Retinal pigment epithelial cell (primary cell): ENCODE measurements at regions not wholly inside any gene's neighbourhood (a gene's known extent, or its start where the extent isn't known, plus 50 kb on each side); places are given as distances from the start of the nearest gene placed in this dataset.
A peak's percentile ranks its signal among the peaks of the same experiment; 100 is the strongest.

Experiments
- DNase-seq: peaks from one replicate; pipeline ENCODE4 v3.0.0-alpha.2; 2010; ENCODE audit warnings: low read depth
- H3K4me3 ChIP-seq: 2 replicates; pipeline ENCODE4 v1.5.1; 2011; ENCODE audit warnings: mild to moderate bottlenecking, low read length, control low read depth, moderate library complexity
- TF ChIP-seq, protein P1 (sequence below): conservative IDR thresholded peaks from 2 replicates; pipeline ENCODE4 v1.5.1; 2011; ENCODE audit warnings: low read depth, low read length, control low read depth, inconsistent platforms

DNA sequence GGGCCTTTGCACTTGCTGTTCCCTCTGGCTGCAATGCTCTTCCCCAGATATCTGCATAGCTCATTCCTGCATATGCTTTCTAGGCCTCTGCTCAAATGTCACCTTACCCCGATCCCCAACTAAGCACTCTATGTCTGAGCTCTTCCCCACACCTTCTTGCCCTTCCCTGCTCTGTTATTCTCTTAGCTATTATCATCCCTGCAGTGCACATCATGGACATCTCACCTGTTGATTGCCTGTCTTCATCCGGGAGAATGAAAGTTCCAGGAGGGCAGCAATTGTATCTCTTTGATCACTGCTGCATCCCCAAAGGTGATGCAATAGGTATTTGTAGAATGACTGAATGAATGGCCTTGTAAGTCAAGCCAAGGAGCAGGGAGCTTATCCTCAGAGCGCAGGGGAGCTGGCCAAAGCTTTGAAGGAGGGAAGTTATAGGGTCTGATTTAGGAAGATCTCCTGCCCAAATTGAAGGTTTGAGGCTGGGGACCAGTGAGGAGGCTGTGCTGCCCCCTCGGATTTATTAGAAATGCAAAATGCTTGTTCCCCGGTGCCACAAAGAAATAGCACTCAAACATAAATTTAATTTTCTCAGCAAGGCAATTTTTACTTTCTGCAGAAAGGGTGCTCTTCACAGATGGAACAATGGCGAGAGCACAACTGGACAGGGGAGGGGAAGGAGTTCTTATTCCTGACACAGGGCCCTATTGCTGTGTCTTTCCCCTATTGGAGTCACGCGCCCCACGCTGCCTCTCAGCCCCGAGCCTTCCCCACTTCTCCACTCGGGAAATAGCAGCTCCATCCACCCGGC is 631.1 kb downstream of the MATN1 start:
- TF ChIP-seq, protein P1, sequence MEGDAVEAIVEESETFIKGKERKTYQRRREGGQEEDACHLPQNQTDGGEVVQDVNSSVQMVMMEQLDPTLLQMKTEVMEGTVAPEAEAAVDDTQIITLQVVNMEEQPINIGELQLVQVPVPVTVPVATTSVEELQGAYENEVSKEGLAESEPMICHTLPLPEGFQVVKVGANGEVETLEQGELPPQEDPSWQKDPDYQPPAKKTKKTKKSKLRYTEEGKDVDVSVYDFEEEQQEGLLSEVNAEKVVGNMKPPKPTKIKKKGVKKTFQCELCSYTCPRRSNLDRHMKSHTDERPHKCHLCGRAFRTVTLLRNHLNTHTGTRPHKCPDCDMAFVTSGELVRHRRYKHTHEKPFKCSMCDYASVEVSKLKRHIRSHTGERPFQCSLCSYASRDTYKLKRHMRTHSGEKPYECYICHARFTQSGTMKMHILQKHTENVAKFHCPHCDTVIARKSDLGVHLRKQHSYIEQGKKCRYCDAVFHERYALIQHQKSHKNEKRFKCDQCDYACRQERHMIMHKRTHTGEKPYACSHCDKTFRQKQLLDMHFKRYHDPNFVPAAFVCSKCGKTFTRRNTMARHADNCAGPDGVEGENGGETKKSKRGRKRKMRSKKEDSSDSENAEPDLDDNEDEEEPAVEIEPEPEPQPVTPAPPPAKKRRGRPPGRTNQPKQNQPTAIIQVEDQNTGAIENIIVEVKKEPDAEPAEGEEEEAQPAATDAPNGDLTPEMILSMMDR: no peak
- H3K4me3 ChIP-seq: no peak overlapping the region
- no peak for DNase-seq

DNA sequence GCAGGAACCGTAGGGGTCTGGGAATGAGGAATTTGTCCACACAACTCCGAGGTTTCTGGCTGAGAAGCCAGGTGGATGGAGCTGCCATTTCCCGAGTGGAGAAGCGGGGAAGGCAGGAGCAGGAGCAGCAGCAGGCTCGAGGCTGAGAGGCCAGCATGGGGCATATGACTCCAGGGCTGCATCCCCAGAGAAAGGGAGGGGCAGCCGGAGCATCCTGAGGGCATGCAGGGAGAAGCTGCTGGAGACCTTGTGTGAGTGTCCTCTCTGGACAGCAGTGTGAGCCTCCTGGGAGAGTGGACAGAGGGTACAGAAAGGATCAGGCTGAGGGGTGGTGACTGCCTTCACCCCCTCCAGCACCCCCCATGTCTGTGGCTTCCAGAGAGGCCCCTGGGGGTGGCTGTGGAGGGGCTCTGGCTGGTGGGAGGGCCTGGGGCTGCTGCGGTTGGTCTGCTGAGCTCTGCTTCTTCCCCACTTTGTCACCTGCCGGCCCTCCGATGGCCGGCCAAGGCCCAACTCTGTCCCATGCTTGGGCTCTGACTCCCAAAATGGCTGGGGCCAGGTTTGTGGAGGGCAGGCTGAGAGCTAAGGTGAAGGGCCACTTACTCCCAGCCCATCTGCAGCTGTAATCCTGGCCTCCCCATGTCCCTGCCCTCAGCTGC is 633.1 kb downstream of the MATN1 start:
- no peak overlapping the region for H3K4me3 ChIP-seq
- no peak for DNase-seq
- TF ChIP-seq, protein P1: no peak

DNA sequence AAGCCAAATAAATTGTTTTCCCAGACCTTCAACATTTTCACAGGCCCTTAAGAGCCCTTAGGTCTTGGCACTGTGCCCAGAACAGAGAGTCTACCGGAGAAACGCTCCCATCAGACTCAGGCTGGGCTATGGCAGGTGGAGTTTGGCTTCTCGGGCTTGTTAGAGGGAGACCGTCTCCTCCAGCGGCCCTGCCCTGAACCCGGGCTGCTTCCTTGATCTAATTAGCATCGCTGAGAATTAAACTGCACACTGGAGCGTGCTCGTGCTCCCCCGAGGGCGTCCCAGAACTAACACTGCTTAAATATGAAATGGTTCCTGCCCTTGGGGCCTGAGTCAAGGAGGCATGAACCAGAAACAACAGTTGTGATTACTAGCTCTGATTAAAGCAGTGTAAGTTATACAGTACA is 634.4 kb downstream of the MATN1 start:
- TF ChIP-seq, protein P1: no peak
- no peak overlapping the region for H3K4me3 ChIP-seq
- DNase-seq: no peak

DNA sequence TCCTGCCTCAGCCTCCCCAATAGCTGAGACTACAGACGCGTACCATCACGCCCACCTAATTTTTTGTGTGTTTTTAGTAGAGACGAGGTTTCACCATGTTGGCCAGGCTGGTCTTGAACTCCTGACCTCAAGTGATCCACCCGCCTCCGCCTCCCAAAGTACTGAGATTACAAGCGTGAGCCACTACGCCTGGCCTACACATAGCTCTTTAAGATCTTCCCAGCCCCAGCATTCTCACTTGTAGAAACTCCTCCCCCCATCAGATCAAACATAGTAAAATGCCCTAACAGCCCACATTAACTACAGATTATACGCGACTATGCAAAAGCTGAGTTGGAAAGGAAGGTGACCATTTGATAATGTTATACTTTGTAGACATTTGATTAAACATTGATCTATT is 634.8 kb downstream of the MATN1 start:
- TF ChIP-seq, protein P1: no peak
- no peak for DNase-seq
- H3K4me3 ChIP-seq: no peak overlapping the region

DNA sequence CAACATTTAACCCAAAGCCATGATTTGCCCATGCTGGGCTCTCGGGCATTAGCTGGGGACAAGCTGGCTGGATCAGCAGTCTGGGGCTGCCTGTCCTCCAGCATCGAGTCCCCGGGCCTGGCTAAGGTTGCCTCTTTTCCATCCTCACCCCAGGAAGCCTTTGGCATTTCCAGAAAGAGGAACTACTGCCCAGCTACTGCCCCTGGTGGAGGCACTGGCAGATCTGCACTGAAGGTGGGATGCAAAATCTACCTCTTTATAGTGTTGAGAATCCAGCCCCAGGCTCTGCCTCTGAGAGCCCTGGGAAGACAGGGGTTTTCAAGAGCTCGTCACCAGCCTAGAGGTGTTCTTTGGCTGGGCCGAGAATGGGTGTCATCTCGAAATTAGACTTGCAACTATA is 635.9 kb downstream of the MATN1 start:
- DNase-seq: no peak
- TF ChIP-seq, protein P1: peak; percentile 56
- no peak overlapping the region for H3K4me3 ChIP-seq

DNA sequence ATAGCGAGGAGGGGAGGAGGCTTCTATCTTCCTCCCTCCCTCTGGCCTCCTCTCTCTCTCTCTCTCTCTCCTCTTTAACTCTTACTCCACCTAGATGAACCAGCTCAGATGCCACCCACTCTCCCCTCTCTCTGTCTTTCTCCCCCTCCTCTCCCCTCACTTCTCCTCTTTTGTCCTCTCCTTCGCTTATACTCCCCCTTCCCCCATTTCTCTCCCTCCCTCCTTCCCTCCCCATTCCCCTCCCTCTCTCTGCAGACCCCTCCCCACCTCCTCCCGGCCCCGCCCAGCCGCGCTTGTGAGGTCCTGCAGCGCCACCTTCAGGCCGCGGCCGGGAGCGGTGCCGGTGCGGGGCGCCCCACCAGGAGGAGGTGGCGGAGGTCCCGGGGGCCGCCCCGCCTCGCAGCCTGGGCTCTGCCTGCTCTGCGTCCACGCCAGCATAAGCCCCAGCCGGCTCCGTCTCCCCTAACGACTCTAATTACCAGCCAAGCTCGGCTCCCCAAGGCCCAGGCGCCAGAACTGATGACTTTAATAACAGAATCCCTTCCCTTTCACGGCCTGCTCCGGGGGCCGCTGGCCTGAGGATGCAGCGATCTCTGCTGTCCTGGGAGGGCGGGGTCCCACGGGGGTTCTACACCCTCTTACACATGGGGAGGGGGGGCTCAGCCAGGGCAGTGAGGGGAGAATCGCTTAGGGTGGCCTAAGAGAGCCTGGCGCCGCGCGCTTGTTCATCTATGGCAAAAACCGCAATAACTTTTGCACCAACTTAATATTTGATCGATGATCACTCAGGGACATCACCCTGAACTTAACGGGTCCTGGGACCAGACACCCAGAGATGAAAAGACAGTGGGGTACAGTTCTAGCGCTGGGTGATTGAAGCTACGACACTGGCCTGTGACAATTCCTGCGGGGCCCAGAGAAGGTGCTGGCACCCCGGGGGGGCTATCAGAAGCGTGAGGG is 637.3 kb downstream of the MATN1 start:
- TF ChIP-seq, protein P1: peak; percentile 65
- no peak overlapping the region for H3K4me3 ChIP-seq
- DNase-seq: no peak
